AG09309 (cell line): ENCODE measurements at regions not wholly inside any gene's neighbourhood (a gene's known extent, or its start where the extent isn't known, plus 50 kb on each side); places are given as distances from the start of the nearest gene placed in this dataset.

Source experiments
- DNase-seq: peaks from one replicate; pipeline ENCODE4 v3.0.0-alpha.2; 2010; ENCODE audit warnings: low read depth
- H3K4me3 ChIP-seq: 2 replicates; pipeline ENCODE4 v1.5.1; 2011; ENCODE audit warnings: mild to moderate bottlenecking, low read depth, low read length, moderate library complexity; ENCODE audit not compliant: control insufficient read depth
- TF ChIP-seq, protein P1 (sequence below): IDR thresholded peaks from 2 replicates; pipeline ENCODE4 v1.5.1; 2011; ENCODE audit warnings: mild to moderate bottlenecking, low read depth, low read length, inconsistent platforms; ENCODE audit not compliant: insufficient read depth, control insufficient read depth; ENCODE audit errors: missing control alignments

DNA sequence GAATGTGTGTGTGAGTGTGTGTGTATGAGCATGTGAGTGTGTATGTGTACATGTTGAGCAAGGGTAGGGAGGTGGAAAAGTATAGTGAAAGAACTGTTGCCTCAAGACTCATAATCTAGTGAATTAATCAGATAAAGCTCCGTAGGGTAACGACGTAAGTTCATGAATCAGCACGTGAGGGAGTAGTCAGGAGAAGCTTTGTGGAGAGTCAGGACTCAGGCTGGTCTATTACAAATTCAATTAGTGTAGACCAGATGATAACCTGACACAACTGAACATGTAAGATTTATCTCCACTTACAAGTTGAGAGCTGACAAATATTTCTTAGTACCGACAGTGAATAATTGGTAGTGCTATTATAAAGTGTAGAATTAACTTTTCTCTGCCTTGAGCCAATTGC lies 194.5 kb downstream of the RAD51AP2 start:
- TF ChIP-seq, protein P1, sequence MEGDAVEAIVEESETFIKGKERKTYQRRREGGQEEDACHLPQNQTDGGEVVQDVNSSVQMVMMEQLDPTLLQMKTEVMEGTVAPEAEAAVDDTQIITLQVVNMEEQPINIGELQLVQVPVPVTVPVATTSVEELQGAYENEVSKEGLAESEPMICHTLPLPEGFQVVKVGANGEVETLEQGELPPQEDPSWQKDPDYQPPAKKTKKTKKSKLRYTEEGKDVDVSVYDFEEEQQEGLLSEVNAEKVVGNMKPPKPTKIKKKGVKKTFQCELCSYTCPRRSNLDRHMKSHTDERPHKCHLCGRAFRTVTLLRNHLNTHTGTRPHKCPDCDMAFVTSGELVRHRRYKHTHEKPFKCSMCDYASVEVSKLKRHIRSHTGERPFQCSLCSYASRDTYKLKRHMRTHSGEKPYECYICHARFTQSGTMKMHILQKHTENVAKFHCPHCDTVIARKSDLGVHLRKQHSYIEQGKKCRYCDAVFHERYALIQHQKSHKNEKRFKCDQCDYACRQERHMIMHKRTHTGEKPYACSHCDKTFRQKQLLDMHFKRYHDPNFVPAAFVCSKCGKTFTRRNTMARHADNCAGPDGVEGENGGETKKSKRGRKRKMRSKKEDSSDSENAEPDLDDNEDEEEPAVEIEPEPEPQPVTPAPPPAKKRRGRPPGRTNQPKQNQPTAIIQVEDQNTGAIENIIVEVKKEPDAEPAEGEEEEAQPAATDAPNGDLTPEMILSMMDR: no peak
- DNase-seq: no peak
- no peak overlapping the region for H3K4me3 ChIP-seq

- DNase-seq: no peak
- H3K4me3 ChIP-seq: no peak overlapping the region
- TF ChIP-seq, protein P1: no peak
These were observed 195.8 kb downstream of the RAD51AP2 start for GRCh38 chr2:17322461-17322860.

DNA sequence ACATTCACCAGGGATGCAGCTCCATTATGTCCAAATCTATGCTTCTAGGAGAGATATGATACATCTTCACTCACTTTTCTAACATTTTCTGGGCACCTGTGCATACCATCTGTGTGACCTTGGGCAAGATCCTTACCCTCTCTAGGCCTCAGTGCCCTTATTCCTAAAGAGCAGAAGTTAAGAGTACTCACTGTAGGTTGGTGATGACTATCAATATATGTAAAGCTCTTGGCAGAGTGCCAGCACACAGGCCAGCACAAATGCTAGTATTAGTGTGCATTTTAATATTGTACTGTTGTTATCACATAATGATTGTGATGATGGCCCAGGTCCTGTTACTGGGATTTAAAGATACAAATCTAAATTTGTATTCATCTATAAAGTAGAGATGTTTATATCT lies 199.2 kb downstream of the RAD51AP2 start:
- no peak overlapping the region for H3K4me3 ChIP-seq
- TF ChIP-seq, protein P1: no peak
- DNase-seq: no peak

- TF ChIP-seq, protein P1: no peak
- DNase-seq: peak; percentile 56
- H3K4me3 ChIP-seq: no peak overlapping the region
These were observed 200.2 kb downstream of the RAD51AP2 start for GRCh38 chr2:17318013-17318412.

GRCh38 chr2:17317439-17317976 lies 200.7 kb downstream of the RAD51AP2 start:
- H3K4me3 ChIP-seq: no peak overlapping the region
- TF ChIP-seq, protein P1: no peak
- DNase-seq: no peak

DNA sequence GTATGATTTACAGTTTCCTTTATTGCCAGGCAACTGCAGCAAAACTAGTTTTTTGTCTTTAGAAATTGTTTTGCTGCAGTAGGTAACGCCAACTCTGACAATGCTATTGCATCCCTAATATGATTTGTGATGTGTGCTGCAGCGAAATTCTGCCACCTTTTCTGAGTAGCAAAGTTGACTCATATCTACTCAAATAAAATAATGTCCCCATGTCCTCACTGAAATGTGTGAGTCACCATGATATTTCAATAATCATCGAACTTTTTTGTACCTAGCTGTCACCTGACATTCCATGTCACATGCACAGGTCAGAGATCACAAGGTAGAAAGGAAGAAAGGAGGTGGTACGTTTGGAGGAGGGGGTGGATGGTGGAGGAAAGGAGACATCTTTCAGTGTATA lies 205.0 kb downstream of the RAD51AP2 start:
- DNase-seq: no peak
- TF ChIP-seq, protein P1: no peak
- no peak overlapping the region for H3K4me3 ChIP-seq
